ENCODE measurements at regions not wholly inside any gene's neighbourhood (a gene's known extent, or its start where the extent isn't known, plus 50 kb on each side); places are given as distances from the start of the nearest gene placed in this dataset.

- TF ChIP-seq SP1 (IDR thresholded peaks at IDR 0.05) (no peak), TARDBP (IDR thresholded peaks at IDR 0.05) (no peak)
Observed at GRCh38 chr9:135288054-135288453, 191.5 kb upstream of the PPP1R26 start.

Measured in HEK293T (cell line).